HG02943 (cell line): ENCODE measurements at regions not wholly inside any gene's neighbourhood (a gene's known extent, or its start where the extent isn't known, plus 50 kb on each side); places are given as distances from the start of the nearest gene placed in this dataset.
"Not testable (repeated sequence)": the region's sequence is repeated elsewhere in the genome, so short reads cannot be mapped to it uniquely, and the experiment has no call there.

Experiments used
- ATAC-seq: cut with Tn5 transposase; IDR thresholded peaks from one replicate; pipeline ENCODE4 v1.9.1; 2021; ENCODE audit warnings: mild to moderate bottlenecking, low read depth, moderate library complexity; ENCODE audit not compliant: unreplicated experiment

DNA sequence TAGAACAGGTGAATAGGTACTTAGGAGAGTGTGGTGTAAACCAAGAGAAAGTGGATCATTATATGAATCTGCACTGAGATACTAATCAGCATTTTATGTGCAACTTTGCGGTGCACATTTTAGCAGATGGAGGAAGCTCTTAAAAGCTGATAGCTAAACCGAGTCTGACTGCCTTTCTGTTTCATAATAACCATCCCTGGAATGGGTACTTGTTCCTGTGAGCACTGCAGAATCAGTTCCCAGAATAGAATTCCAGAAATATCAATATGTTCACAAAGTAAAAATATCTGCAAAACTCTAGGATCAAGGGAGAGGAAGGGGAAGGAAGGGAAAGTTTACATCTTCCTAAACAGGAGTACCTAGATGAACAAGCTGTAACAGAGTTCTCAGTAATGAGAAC is 432.2 kb upstream of the HNRNPA3 start:
- no peak for ATAC-seq

DNA sequence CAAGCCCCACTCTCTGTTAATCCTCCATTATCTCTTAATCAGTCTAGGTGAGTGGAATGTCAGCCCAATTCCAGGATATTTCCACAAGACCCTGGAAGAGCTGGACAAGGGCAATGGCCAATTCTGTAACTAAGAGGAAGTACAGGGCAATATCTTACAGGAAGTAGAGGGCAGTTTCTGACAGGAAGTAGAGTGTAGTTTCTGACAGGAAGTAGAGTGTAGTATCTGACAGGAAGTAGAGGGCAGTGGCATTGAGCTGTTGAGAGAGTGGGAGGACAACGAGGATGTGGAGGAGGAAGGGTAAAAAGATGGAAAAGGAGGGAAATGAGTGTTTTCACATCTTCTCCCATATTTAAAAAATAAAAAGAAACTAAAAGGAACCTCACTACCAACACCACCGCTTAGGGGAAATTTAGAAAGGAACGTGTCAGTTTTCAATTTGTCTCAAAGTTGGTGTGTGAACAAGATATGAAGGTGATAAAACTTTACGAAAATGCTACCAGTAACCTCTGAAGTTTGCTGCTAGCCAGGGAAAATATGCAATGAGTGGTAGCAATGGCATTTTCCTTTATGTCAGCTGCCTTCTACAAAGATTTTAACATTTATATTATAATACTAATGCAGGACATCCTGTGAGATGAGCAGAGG is 430.9 kb upstream of the HNRNPA3 start:
- ATAC-seq: no peak

DNA sequence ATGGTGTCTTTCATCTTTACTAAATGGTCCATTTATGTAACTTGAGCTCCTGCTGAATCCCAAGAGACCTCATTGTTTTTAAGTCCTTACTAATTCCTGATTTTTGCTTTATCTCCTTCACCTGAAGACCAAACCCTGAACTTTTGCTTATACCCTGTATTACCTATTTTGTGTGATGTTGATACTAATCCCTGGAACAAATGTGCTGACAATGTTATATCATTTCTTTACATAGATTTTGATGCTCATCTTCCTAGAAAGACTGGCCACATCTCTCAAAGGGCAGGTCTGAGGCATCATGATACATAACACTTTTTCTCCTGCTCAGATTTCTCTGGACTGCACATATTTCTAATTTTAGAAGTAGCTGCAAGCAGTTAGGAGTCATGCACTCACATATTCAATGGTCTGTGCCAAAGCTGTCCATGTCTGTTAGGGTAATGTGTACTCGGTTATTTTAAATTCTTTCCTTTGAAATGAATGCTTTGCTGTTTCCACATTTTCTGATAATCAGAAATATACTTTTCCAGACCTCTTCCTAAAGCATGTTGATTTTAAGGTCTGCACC is 427.9 kb upstream of the HNRNPA3 start:
- no peak for ATAC-seq

DNA sequence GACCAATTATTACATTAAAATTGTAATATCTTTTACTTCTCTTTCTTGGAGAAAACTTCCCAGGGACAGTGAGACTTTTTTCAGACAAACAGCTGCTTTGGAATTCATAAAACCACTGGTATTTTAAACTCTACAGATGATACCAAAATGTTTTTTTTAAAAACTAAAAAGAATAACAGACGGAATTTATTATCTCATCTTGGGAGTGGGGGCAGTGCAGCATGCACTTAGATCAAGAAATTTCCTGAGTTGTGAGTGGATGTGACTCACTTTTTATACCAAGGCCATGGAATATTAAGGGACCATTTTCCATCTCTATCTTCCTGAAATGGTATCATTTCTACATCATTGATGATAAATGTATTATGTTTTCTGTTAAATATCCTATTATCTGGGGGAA is 422.8 kb upstream of the HNRNPA3 start:
- ATAC-seq: no peak

DNA sequence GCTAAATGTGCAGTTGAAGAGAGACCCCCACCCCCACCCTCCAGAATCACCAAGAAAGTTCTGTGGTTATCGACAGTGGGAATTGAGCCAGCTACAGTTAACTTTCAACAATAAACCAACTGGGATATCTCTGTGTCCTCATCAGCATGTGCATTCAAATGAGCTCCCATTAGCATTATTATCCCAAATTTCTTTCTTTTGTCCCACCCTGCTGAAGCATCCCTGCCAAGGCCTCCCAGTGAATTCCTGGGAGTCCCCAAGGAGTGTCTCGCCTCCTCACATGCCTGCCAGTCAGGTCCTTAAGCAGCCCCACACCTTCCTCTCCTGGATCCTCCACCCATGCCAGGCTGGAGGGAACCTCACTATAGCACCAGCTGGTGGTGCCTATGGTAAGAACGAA is 422.1 kb upstream of the HNRNPA3 start:
- ATAC-seq: no peak

DNA sequence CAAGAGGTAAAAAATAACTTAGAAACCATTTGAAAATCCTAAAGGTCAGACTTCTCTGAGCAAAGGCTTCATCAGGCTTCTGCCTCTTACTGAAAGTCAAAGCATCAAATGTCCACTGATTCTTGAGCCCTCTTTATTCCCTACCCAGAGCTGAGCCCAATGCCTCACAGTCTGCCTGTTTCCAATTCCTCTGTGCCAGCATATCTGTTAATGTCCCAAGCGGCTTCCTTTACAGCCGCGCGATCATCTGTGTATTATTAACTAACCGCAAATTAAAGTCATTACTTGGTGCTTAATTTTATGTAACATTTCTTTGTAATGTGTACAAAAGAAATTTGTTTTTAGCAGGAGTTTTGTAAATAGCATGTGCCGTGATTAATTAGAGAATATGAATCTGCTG is 418.8 kb upstream of the HNRNPA3 start:
- ATAC-seq: no peak

DNA sequence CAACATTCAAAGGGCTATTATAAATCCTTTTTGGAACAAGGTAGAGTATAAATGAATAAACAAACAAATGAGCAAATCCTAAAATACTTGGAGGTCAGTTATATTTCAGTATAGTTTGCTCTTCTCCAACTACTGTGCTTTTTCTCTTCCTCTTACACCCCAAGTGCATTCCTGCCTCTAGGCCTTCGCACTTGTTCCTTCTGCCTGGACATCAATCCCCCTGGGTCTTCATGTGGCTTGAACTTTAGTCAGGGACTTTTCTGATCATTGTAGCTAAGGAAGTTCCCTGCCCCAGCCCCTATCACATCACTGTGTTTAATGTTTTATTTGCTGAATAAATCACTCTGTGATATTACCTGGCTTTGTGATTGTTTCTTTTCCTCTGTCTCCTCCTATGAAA is 418.2 kb upstream of the HNRNPA3 start:
- ATAC-seq: no peak

DNA sequence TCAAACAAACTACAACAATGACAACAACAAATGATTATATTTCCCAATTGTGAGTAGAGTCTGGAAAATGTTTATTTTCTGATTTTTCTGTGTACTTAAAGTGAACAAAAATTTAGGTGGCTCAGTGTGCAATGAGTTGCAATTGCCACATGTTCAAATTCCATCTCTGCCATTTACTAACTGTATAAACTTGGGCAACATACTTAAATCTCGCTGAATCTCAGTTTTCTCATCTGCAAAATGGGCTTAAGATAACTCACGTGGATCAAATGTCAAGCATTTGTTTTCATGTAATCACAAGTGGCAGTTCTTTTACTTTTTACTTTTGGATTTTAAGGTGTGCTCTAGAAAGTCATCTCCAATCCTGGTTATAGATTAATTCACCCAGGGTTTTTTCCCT is 416.8 kb upstream of the HNRNPA3 start:
- ATAC-seq: no peak

DNA sequence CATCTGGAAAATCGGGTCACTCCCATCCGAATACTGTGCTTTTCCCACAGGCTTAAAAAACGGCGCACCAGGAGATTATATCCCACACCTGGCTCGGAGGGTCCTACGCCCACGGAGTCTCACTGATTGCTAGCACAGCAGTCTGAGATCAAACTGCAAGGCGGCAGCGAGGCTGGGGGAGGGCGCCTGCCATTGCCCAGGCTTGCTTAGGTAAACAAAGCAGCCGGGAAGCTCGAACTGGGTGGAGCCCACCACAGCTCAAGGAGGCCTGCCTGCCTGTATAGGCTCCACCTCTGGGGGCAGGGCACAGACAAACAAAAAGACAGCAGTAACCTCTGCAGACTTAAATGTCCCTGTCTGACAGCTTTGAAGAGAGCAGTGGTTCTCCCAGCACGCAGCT is 415.9 kb upstream of the HNRNPA3 start:
- not testable (repeated sequence) for ATAC-seq

DNA sequence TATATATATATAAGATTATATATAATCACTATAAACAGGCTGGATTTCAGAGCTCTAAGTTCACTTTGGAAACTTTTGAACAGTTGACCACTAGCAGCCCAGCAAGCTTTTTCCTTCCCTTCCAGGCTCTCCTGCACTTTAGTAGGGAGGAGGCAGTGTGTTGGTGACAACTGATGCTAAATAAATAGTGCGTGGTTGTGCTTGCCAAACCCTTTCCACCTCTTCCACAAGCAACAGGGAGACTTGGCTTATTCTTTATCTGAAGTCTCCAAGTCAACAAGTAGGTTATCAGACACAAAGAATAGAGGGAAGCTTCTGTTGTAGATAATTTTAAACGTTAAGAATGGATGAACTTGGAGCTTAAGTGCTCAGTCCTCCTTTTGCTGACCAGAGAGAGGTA is 408.2 kb upstream of the HNRNPA3 start:
- no peak for ATAC-seq

DNA sequence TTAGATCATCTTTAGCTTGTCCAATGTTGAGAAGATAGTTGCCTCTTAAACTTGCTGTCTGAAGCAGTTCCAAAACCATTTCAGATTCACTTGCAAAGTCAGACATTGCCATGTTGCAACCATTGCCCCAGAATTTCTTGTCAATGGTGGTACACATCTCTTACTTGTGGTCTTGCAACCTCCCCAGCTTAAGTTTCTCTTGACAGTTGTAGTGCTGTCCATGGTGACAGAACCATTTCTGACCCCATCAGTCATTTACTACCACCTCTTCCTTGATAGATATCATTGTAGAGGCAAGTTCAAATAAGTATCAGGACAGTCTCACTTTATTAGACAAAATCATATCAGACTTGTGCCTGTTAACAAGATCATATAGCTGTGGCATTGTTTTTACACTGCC is 407.2 kb upstream of the HNRNPA3 start:
- ATAC-seq: no peak

DNA sequence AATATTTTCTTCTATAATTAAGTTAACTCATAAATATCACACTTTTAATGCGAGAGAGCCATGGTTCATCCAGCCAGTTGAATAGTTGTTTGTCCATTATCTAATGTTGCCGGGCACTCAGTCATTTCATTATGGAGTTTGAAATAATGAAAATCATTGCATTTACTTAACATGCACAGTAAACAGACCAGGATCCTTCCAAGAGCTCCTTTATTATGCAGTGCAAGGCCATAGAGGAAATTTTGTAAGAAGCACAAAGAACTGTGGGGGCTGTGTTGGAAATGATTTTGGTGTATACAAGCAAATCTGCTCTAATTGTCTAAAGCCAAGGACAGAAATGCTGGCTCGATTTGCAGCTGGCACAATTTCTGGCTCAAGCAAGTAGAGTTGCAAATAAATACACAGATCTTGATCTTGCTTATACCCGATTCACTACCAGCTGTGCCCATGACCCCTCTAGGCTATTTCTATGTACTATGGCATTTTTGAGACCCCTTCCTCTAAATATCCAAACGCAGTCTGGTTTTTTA is 400.3 kb upstream of the HNRNPA3 start:
- no peak for ATAC-seq

DNA sequence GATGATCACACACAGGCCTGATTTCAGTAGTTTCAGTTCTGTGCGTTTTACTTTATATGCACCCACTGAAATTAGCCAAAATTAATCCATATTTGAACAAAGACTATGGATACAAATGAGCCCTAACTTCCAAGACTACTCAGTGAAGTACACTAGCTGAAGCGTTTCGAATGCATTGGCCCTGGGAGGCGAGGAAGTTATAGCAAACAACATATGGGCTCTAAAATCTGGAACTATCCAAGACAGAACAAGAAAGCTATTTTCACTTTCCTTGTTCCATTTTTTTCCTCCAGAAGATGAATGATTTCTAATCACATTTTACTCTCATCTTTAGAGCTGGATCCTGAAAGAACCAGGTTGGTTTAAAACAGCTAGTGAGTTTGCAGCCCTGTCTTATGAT is 399.4 kb upstream of the HNRNPA3 start:
- no peak for ATAC-seq

DNA sequence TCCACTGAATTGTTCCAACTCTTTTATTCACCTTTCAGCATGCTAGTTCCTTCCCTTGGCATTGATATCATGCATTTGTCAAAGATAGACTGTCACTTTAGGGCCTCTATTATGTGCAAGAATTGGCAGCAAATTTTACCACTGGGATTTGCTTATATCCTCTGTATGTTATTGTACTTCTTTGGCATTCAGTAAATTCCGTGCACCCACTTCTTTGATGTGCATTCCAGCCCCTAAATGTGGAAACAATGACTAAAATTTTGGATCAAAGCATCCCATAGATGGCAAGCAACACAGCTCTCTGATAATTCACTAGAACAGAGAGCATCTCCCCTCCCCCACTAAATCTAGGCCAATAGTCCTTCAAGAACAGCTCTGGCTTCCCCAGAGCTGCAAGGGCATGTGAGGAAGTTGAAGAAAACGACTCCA is 399.0 kb upstream of the HNRNPA3 start:
- ATAC-seq: no peak

DNA sequence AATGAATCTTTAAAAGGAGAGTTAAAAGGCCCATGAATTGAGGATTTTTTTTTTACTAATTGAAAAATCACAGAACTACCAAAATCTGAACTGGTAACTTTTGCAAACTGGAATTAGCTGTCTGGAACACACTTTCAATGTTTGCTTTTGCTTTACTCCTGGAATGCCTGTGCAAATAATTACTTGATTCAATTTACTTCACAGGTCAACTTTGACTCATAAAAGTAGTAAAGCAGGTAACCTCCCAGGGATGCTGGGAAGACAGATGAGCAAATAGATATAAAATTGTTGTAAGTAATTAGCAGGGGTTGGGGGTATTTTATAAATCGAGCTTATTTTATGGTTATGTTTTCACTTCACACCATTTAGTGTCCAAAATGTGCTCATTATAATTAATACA is 398.3 kb upstream of the HNRNPA3 start:
- no peak for ATAC-seq

DNA sequence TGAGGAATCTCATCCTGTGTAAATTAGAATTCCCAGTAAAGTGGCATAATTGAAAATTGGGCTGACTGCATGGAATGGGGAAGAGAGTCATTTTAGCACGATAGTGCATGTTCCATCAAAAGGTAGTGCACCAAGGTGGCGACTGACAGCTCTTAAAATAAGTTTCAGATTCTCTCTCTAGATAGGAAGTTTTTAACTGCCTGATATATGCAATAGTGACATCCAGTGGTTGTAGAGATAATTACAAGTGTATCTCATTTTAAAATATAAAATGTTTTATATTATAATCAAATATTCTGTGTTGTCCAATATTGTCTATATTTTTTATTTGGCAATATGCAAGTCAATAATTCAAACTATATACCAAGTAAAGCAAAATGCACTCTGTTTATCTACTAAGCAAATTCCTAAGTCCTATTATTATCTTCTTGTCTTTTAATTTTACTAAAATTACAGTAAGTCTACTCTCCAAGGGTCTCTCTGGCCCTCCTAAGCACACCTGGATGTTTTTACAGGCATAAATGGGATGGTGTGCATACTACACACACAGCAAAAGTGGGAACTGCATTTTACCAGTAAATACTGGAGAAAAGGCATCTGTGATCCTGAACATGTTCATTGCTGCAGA is 397.7 kb upstream of the HNRNPA3 start:
- no peak for ATAC-seq

DNA sequence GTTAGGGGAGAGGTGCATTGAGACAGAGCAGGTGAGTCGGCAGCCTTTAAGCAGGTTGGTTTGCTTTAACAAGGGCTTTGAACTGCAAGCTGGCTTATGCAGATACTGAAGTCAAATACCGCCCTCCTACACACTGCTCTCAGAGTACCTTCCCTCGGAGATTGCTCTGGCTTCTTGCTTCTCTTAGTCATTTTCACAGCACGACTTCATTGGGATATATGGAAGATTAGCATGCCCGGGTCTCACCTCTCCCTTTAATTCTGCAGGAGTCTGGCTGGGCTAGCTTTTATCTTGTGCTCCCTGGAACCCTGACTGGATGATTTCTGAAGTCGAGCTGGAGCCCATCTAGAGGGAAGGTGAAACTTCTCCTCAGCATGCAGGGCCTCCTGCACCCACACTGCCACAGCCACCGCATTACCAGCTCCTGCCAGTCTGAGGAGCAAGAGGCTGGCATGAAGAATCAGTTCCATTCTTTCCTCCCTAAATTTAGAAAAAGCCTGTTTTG is 395.5 kb upstream of the HNRNPA3 start:
- no peak for ATAC-seq

DNA sequence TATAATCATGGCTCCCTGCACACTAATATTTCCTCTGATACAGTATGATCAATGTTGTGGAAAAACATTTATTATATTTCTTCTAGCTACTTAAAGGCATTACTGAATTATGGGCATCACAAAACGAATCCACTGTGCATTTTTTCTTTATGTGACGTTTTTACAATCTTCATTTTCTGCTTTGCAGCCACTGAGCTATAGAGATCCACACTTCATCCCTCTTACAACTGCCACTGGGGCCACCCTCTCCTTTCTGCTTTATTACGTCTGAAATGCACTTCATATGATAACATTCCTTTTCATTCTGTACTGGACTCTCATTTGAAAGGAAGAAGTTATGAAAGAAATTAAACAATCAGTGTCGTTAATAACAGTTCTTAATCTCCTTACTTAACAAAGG is 394.5 kb upstream of the HNRNPA3 start:
- no peak for ATAC-seq

DNA sequence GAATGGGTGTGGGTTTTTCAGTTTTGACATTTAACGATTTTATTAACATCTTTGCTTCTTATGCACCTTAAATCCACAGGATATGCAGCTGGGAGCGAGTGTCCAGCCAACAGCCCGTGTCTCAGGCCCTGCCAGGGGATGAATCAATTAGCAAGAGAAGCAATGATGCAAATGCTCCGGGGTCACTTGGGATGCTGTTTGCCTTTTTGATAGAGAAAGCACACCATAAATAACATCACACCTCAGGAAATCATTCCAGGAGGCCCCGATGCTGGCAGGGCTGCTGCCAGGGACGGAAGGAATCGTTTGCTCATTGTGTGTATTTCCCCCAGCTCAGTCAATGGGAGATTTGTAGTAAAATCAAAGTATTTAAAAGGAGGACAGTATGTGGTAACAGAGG is 394.0 kb upstream of the HNRNPA3 start:
- no peak for ATAC-seq

DNA sequence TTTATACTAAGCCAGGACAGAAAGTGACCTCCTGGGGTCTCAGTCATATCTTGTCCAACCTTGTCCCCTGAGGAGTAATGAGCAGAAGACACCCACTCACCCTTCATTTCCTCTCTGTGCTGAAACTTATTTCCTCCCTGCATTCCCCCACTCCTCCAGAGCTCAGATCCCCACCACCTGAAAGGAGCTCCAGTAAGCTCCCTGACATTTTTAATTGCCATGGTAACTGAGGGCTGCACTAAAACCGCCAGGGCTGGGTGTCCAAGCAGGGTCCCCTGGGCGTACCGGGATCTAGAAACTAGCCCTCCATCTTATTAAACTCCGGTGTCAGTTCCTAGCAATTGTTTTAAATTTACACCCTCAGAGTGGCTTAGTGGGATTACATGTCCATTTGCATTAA is 393.3 kb upstream of the HNRNPA3 start:
- ATAC-seq: no peak

DNA sequence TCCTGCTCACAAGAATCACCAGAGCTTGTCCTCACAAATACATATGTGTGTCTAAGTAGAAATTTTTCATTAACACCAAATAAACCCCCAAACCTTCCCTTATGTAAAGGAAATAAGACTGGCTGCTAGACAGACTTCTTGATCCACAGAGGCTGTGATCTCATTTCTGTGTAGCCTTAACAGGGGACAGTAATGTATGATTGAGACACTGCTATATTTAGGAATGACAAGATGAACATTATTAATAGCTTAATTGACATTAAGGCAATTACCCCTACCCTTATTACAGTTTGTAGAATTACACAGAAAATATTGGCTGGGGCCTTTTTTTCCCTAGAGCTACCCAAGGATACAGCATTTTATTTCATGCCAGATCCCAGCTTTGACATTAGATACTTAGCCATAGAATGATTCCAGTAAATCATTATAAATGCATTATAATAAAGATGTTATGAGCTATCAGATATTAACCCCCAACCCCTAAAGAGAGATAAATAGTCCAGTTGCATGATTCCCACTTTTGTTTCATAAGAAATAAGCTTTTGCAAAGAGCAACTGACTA is 392.1 kb upstream of the HNRNPA3 start:
- ATAC-seq: no peak

DNA sequence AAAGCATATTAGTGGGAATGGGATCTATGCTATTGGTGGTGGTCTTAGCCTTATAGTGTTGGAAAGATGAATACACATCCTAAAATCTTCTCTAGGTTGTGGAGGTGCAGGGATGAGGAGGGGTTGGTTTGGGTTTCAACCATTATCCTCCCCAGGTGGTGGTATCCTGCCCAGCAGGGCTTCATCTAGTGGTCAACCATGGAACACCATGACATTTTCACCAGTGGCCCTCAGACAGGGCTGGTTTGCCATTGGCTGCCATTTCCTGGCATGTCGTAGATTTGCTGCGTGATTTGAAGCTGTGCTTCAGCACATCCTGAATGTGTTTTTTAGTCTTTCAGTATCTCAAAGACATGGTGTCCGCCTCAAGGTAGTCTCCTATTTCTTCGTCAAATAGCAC is 391.2 kb upstream of the HNRNPA3 start:
- no peak for ATAC-seq
